ENCODE measurements at regions not wholly inside any gene's neighbourhood (a gene's known extent, or its start where the extent isn't known, plus 50 kb on each side); places are given as distances from the start of the nearest gene placed in this dataset.

DNA sequence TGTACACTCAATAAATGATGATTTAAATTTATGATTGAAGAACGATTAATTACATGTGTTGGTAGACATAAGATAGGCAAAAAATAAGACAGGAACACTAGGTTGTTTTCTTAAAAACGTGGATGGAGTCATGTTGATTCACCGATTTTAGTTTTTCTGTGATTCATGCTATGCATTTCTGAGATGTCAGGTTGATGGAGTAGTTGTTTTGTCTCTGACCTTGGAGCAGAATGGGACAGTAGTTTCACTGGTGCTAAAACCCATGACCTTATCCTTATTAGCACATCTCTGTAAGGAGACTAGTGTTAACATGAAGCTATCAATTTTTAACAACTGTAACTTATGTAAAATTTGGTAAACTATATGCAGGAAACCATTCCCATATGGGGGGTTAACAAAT lies 611.6 kb upstream of the FZD8 start (continued):
- TF ChIP-seq, protein P1, sequence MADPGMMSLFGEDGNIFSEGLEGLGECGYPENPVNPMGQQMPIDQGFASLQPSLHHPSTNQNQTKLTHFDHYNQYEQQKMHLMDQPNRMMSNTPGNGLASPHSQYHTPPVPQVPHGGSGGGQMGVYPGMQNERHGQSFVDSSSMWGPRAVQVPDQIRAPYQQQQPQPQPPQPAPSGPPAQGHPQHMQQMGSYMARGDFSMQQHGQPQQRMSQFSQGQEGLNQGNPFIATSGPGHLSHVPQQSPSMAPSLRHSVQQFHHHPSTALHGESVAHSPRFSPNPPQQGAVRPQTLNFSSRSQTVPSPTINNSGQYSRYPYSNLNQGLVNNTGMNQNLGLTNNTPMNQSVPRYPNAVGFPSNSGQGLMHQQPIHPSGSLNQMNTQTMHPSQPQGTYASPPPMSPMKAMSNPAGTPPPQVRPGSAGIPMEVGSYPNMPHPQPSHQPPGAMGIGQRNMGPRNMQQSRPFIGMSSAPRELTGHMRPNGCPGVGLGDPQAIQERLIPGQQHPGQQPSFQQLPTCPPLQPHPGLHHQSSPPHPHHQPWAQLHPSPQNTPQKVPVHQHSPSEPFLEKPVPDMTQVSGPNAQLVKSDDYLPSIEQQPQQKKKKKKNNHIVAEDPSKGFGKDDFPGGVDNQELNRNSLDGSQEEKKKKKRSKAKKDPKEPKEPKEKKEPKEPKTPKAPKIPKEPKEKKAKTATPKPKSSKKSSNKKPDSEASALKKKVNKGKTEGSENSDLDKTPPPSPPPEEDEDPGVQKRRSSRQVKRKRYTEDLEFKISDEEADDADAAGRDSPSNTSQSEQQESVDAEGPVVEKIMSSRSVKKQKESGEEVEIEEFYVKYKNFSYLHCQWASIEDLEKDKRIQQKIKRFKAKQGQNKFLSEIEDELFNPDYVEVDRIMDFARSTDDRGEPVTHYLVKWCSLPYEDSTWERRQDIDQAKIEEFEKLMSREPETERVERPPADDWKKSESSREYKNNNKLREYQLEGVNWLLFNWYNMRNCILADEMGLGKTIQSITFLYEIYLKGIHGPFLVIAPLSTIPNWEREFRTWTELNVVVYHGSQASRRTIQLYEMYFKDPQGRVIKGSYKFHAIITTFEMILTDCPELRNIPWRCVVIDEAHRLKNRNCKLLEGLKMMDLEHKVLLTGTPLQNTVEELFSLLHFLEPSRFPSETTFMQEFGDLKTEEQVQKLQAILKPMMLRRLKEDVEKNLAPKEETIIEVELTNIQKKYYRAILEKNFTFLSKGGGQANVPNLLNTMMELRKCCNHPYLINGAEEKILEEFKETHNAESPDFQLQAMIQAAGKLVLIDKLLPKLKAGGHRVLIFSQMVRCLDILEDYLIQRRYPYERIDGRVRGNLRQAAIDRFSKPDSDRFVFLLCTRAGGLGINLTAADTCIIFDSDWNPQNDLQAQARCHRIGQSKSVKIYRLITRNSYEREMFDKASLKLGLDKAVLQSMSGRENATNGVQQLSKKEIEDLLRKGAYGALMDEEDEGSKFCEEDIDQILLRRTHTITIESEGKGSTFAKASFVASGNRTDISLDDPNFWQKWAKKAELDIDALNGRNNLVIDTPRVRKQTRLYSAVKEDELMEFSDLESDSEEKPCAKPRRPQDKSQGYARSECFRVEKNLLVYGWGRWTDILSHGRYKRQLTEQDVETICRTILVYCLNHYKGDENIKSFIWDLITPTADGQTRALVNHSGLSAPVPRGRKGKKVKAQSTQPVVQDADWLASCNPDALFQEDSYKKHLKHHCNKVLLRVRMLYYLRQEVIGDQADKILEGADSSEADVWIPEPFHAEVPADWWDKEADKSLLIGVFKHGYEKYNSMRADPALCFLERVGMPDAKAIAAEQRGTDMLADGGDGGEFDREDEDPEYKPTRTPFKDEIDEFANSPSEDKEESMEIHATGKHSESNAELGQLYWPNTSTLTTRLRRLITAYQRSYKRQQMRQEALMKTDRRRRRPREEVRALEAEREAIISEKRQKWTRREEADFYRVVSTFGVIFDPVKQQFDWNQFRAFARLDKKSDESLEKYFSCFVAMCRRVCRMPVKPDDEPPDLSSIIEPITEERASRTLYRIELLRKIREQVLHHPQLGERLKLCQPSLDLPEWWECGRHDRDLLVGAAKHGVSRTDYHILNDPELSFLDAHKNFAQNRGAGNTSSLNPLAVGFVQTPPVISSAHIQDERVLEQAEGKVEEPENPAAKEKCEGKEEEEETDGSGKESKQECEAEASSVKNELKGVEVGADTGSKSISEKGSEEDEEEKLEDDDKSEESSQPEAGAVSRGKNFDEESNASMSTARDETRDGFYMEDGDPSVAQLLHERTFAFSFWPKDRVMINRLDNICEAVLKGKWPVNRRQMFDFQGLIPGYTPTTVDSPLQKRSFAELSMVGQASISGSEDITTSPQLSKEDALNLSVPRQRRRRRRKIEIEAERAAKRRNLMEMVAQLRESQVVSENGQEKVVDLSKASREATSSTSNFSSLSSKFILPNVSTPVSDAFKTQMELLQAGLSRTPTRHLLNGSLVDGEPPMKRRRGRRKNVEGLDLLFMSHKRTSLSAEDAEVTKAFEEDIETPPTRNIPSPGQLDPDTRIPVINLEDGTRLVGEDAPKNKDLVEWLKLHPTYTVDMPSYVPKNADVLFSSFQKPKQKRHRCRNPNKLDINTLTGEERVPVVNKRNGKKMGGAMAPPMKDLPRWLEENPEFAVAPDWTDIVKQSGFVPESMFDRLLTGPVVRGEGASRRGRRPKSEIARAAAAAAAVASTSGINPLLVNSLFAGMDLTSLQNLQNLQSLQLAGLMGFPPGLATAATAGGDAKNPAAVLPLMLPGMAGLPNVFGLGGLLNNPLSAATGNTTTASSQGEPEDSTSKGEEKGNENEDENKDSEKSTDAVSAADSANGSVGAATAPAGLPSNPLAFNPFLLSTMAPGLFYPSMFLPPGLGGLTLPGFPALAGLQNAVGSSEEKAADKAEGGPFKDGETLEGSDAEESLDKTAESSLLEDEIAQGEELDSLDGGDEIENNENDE (IDR thresholded peaks at IDR 0.05; ENCODE audit: insufficient replicate concordance, low read length) = no peak
- TF ChIP-seq MAFK (IDR thresholded peaks at IDR 0.05; ENCODE audit: low read depth, low read length) (no peak), RFX5 (IDR thresholded peaks at IDR 0.05; ENCODE audit: borderline replicate concordance, low read depth, low read length) (no peak), JUND (IDR thresholded peaks at IDR 0.05; ENCODE audit: low read length) (no peak), GABPA (IDR thresholded peaks at IDR 0.05; ENCODE audit: borderline replicate concordance, insufficient read depth, low read length) (no peak), TCF12 (IDR thresholded peaks at IDR 0.05; ENCODE audit: low read depth, low read length) (no peak), PHF8 (conservative IDR thresholded peaks at IDR 0.05; ENCODE audit: low read depth, low read length) (no peak), HDAC6 (IDR thresholded peaks at IDR 0.05; ENCODE audit: low read depth, low read length) (no peak)
